Fibroblast of the aortic adventitia (primary cell): ENCODE measurements at regions not wholly inside any gene's neighbourhood (a gene's known extent, or its start where the extent isn't known, plus 50 kb on each side); places are given as distances from the start of the nearest gene placed in this dataset.

Experiments
- DNase-seq: peaks from one replicate; pipeline ENCODE4 v3.0.0-alpha.2; 2010; ENCODE audit warnings: low read depth
- H3K4me3 ChIP-seq: 2 replicates; pipeline ENCODE4 v1.5.1; 2011; ENCODE audit warnings: low read depth, mild to moderate bottlenecking, control low read depth, low read length, moderate library complexity
- TF ChIP-seq, protein P1 (sequence below): IDR thresholded peaks from 2 replicates; pipeline ENCODE4 v1.5.1; 2011; ENCODE audit warnings: mild to moderate bottlenecking, low read length, control low read depth, inconsistent platforms; ENCODE audit not compliant: insufficient read depth

DNA sequence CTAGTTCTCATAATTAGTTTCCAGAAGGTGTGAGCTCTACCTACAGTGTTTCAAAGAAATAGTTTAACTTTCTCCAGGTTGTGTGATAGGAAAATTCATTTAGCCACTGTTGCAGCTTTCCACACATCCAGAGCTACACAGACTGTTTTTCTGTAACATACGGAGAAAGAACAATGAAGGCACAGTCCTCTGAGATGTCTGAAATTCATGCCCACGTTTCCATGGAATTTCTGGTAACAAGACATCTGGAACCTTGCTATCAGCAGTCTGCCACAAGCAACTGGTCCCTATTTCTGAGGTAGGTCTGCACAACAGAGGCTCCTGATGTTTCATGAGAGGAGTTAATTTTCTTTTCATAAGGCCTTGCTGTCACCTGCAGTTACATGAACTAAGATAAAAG is 273.3 kb upstream of the C11orf87 start:
- no peak for DNase-seq
- no peak overlapping the region for H3K4me3 ChIP-seq
- TF ChIP-seq, protein P1, sequence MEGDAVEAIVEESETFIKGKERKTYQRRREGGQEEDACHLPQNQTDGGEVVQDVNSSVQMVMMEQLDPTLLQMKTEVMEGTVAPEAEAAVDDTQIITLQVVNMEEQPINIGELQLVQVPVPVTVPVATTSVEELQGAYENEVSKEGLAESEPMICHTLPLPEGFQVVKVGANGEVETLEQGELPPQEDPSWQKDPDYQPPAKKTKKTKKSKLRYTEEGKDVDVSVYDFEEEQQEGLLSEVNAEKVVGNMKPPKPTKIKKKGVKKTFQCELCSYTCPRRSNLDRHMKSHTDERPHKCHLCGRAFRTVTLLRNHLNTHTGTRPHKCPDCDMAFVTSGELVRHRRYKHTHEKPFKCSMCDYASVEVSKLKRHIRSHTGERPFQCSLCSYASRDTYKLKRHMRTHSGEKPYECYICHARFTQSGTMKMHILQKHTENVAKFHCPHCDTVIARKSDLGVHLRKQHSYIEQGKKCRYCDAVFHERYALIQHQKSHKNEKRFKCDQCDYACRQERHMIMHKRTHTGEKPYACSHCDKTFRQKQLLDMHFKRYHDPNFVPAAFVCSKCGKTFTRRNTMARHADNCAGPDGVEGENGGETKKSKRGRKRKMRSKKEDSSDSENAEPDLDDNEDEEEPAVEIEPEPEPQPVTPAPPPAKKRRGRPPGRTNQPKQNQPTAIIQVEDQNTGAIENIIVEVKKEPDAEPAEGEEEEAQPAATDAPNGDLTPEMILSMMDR, result no peak

DNA sequence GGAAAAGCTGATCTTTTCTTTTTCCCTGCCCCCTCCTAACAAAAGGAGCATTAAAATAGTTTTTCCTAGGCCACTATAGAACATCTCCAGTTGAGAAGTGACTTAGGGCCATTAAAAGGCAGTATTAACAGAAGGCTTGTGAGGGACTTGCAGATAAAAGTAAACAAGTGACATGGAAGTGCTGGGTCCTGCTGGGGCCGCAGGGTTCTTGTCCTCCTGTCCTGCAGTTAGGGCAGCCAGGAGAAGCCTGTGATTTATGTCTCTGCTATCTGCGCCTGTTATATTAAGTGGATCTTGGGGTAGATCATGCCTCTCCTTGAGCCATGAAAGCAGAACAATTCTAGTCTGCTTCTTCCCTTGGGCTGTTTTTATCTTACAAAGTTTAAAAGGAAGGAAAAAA is 271.4 kb upstream of the C11orf87 start:
- no peak overlapping the region for H3K4me3 ChIP-seq
- no peak for DNase-seq
- TF ChIP-seq, protein P1, result no peak

DNA sequence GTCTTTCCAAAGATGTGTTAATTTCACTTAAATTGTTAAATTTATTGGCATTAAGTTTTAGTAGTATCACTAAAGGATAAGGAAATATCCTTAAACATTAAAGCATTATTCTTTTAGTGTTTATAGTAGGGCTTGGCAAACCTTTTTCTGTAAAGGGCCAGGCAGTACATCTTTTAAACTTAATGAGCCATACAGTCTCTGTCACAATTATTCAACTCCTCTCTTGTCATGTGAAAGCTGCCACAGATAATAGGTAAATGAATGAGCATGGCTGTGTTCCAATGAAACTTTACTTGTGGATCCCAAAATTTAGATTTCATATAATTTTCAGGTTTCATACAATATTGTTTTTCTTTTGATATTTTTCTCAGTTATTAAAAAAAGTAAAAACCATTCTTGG is 268.2 kb upstream of the C11orf87 start:
- H3K4me3 ChIP-seq, result no peak overlapping the region
- TF ChIP-seq, protein P1, result no peak

DNA sequence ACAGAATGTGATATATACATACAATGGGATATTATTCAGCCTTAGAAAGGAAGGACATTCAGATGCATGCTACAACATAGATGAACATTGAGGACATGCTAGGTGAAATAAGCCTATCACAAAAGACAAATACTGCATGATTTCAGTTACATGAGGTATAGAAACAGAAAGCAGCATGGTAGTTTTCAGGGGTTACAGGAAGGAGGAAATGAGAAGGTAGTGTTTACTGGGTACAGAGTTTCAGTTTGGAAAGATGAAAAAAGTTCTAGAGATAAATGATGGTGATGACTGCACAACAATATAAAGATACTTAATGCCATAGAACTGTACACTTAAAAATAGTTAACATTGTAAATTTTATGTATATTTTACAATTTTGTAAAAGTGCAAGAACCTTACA is 266.7 kb upstream of the C11orf87 start:
- no peak overlapping the region for H3K4me3 ChIP-seq
- no peak for DNase-seq
- TF ChIP-seq, protein P1, result no peak

More for the DNA sequence above, 268.2 kb upstream of the C11orf87 start:
- DNase-seq, result no peak

DNA sequence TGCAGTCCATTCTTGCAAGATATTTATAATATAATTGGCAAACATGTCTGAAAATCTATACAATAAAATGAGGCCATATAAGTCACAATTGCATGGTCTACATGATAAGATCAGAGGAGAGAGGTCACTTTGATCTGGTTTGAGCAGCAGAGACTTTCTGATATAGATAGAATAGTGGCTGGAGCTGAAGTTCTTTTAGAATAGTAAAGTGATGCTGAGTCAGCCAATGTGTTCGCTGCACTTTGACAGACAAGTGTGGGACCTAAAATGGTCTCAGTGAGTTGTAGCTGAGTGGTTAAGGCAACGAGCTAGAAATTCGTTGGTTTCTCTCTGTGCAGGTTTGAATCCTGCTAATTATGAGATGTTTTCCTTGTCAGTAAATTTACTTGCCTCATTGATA is 257.0 kb upstream of the C11orf87 start:
- no peak overlapping the region for H3K4me3 ChIP-seq
- TF ChIP-seq, protein P1, result no peak
- no peak for DNase-seq

DNA sequence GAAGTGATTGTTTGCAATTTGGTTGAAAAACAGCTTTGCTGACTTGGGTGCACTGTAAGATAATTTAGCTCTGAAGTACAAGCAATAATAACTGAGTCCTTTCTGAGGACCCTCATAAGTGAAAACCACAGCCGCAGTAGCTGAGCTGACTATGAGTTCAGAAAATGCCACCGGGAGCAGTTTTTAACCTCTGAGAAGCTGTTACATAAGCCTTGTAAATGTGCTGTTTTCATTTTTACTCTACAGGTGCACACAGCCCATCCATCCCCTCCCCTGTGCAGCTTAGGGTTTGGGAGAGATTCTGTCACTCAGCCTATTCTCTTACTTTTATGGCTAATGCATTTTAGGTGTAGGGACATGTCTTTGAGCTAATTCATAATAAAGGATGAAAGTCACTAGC is 255.5 kb upstream of the C11orf87 start:
- no peak for DNase-seq
- TF ChIP-seq, protein P1, result no peak

DNA sequence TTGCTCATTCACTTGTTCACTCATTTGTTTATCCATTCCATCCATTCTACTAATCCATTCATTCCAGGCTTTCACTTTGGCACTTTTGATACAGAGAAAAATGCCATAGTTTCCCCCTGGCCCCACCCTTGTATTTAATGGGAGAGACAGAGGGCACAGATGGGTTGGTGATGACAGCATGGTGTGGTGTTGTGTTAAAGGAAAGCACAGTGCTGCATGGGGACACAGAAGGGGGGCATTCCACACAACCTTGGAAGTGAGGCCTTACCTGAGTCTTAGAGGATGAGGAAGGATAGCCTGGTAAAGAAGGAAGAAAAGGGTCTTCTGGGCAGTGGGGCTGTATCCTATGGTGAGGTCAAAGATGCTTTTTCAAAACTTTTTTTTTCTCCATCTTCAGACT is 248.5 kb upstream of the C11orf87 start:
- TF ChIP-seq, protein P1, result no peak
- DNase-seq, result no peak
- H3K4me3 ChIP-seq, result no peak overlapping the region

More for the DNA sequence above, 255.5 kb upstream of the C11orf87 start:
- no peak overlapping the region for H3K4me3 ChIP-seq
